ENCODE measurements at regions not wholly inside any gene's neighbourhood (a gene's known extent, or its start where the extent isn't known, plus 50 kb on each side); places are given as distances from the start of the nearest gene placed in this dataset.
"Not testable (repeated sequence)": the region's sequence is repeated elsewhere in the genome, so short reads cannot be mapped to it uniquely, and the experiment has no call there.

DNA sequence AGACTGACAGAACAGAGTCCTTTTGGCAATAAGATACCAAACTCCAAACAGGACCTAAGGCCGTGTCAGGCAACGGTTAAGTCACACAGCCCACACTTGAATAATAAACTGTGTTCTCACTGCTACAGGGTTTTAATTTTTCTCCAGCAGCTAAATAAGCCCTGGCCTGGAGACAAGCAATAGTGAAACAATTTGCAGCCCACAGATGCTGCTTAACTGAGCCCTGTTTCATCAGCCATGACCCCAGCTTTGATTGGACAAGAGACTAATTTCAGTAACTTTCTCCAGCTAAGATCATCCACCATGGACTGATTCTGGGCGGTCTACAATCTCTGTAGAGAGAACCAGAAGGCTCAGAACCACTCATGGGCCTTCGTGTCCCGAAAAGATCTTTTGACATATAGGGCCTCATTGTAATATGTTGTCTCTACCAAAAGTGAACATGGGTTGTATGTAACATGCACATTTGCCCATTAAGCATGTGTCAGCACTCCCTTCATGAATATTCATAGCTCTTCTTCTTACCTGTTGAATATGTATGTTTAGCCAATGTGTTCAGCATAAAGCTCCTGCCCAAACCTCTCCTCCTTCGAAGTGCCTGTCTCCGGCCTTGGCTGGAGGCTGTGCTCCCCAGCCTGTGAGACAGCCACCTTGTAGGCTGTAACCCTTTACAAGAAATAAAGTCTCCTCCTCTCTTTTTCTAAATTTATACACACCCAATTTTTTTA is 223.1 kb upstream of the AKR1E2 start:
- BruUV-seq (replicated peaks): no TSS peak
- H3K4me3 Mint-ChIP-seq (ENCODE audit: low read depth, unreplicated experiment): no peak overlapping the region

DNA sequence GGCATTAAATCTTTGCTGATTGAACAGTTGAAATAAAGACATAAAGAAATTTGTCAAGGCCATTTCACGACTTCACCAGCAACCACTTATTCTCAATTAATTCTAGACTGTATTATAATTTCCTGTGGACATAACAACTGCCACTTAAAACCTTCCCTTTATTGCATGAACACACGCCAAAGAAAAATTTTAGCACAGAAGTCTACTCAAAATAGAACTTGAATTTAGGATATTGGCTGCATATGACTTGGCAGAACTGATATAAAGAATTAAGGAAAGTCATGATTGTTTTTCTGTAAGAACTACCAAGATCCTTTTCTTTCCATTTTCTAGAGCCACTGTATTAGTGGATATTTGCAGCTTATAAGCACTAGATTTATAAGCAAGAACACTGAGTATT is 226.5 kb upstream of the AKR1E2 start:
- CTCF ChIA-PET: no interaction called here
- BruUV-seq (replicated peaks): no TSS peak
- intact Hi-C loops (cut with micrococcal nuclease; ENCODE audit: unreplicated experiment): no loop called here

More for the DNA sequence above, 223.1 kb upstream of the AKR1E2 start:
- no peaks in the 10 kb centered on the region for H3K27me3 Mint-ChIP-seq (ENCODE audit: unreplicated experiment)
- H3K4me1 Mint-ChIP-seq (ENCODE audit: low read depth, unreplicated experiment): no peaks in the 10 kb centered on the region
- H3K36me3 Mint-ChIP-seq (ENCODE audit: insufficient read depth, unreplicated experiment): no peaks in the 10 kb centered on the region
- no peak for DNase-seq
- no peaks in the 10 kb centered on the region for H3K9me3 Mint-ChIP-seq (ENCODE audit: low read depth, unreplicated experiment)
- CTCF ChIA-PET: no interaction called here
- H3K27ac Mint-ChIP-seq (ENCODE audit: unreplicated experiment): no peak overlapping the region
- TF ChIP-seq, protein P1, sequence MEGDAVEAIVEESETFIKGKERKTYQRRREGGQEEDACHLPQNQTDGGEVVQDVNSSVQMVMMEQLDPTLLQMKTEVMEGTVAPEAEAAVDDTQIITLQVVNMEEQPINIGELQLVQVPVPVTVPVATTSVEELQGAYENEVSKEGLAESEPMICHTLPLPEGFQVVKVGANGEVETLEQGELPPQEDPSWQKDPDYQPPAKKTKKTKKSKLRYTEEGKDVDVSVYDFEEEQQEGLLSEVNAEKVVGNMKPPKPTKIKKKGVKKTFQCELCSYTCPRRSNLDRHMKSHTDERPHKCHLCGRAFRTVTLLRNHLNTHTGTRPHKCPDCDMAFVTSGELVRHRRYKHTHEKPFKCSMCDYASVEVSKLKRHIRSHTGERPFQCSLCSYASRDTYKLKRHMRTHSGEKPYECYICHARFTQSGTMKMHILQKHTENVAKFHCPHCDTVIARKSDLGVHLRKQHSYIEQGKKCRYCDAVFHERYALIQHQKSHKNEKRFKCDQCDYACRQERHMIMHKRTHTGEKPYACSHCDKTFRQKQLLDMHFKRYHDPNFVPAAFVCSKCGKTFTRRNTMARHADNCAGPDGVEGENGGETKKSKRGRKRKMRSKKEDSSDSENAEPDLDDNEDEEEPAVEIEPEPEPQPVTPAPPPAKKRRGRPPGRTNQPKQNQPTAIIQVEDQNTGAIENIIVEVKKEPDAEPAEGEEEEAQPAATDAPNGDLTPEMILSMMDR (IDR thresholded peaks at IDR 0.05; ENCODE audit: unreplicated experiment): no peak
- intact Hi-C loops (cut with micrococcal nuclease; ENCODE audit: unreplicated experiment): no loop called here

DNA sequence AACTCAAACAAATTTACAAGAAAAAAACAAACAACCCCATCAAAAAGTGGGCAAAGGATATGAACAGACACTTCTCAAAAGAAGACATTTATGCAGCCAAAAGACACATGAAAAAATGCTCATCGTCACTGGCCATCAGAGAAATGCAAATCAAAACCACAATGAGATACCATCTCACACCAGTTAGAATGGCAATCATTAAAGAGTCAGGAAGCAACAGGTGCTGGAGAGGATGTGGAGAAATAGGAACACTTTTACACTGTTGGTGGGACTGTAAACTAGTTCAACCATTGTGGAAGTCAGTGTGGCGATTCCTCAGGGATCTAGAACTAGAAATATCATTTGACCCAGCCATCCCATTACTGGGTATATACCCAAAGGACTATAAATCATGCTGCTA is 228.1 kb upstream of the AKR1E2 start:
- CTCF ChIA-PET; H3K9me3 Mint-ChIP-seq (ENCODE audit: low read depth, unreplicated experiment); BruUV-seq (replicated peaks); H3K4me3 Mint-ChIP-seq (ENCODE audit: low read depth, unreplicated experiment); H3K27ac Mint-ChIP-seq (ENCODE audit: unreplicated experiment); H3K36me3 Mint-ChIP-seq (ENCODE audit: insufficient read depth, unreplicated experiment); DNase-seq; H3K4me1 Mint-ChIP-seq (ENCODE audit: low read depth, unreplicated experiment); intact Hi-C loops (cut with micrococcal nuclease; ENCODE audit: unreplicated experiment); H3K27me3 Mint-ChIP-seq (ENCODE audit: unreplicated experiment): not testable (repeated sequence)

More for the DNA sequence above, 226.5 kb upstream of the AKR1E2 start:
- no peaks in the 10 kb centered on the region for H3K9me3 Mint-ChIP-seq (ENCODE audit: low read depth, unreplicated experiment)
- TF ChIP-seq, protein P1 (IDR thresholded peaks at IDR 0.05; ENCODE audit: unreplicated experiment): no peak
- DNase-seq: no peak
- H3K27me3 Mint-ChIP-seq (ENCODE audit: unreplicated experiment): no peaks in the 10 kb centered on the region
- H3K27ac Mint-ChIP-seq (ENCODE audit: unreplicated experiment): no peak overlapping the region
- no peaks in the 10 kb centered on the region for H3K4me1 Mint-ChIP-seq (ENCODE audit: low read depth, unreplicated experiment)
- no peak overlapping the region for H3K4me3 Mint-ChIP-seq (ENCODE audit: low read depth, unreplicated experiment)
- H3K36me3 Mint-ChIP-seq (ENCODE audit: insufficient read depth, unreplicated experiment): no peaks in the 10 kb centered on the region

DNA sequence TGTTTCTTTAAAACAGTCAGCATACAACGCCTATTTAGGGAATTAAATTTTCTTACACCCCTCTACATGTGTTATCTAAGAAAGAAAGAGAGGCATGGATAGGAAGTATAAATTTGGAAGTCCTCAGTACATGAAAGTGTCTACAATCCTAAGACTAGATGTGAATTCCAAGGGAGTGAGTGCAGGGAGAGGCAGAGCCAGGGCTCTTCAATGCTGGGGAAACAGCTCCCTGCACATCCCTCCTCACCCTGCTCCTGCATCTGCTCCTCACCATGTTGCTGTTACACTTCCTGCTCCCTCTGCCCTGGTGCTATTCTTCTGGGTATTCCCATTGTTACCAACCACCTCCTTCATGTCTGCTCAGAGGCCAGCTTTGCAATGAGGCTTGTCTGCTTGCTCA is 229.1 kb upstream of the AKR1E2 start:
- DNase-seq: no peak
- no peaks in the 10 kb centered on the region for H3K4me1 Mint-ChIP-seq (ENCODE audit: low read depth, unreplicated experiment)
- H3K36me3 Mint-ChIP-seq (ENCODE audit: insufficient read depth, unreplicated experiment): no peaks in the 10 kb centered on the region
- no peak overlapping the region for H3K4me3 Mint-ChIP-seq (ENCODE audit: low read depth, unreplicated experiment)
- intact Hi-C loops (cut with micrococcal nuclease; ENCODE audit: unreplicated experiment): no loop called here
- no TSS peak for BruUV-seq (replicated peaks)
- no peaks in the 10 kb centered on the region for H3K9me3 Mint-ChIP-seq (ENCODE audit: low read depth, unreplicated experiment)
- H3K27me3 Mint-ChIP-seq (ENCODE audit: unreplicated experiment): no peaks in the 10 kb centered on the region
- H3K27ac Mint-ChIP-seq (ENCODE audit: unreplicated experiment): no peak overlapping the region
- CTCF ChIA-PET: no interaction called here
- TF ChIP-seq, protein P1 (IDR thresholded peaks at IDR 0.05; ENCODE audit: unreplicated experiment): no peak

DNA sequence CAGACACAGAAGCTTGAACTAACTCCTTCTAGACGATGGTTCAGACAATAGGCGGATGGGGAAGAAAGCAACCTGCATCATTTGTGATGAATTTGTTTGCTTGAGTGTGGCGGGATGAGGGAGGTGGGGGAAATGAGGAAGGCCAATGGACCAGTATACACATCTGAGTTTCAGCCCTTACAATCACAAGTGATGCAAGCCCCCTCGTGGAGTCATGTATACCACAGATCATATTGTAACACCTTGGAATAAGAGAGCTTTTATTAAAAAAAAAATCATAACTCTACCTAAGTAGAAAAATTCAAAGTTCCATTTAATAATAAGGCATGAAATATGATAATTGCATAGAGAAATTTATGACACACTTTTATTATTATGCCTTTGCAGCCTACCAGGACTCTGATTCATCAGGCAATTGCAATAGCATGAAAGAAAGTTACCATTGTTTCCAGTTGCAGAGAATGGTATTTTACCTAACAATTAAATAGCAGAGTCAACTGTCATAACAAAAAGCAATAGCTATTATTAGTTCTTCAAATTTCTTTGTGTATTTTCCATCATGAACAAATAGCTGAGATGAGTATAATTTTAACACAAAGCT is 230.2 kb upstream of the AKR1E2 start:
- Mint-ChIP-seq H3K27me3 (ENCODE audit: unreplicated experiment) (no peaks in the 10 kb centered on the region), H3K4me3 (ENCODE audit: low read depth, unreplicated experiment) (no peak overlapping the region), H3K36me3 (ENCODE audit: insufficient read depth, unreplicated experiment) (no peaks in the 10 kb centered on the region), H3K27ac (ENCODE audit: unreplicated experiment) (no peak overlapping the region), H3K9me3 (ENCODE audit: low read depth, unreplicated experiment) (no peaks in the 10 kb centered on the region), H3K4me1 (ENCODE audit: low read depth, unreplicated experiment) (no peaks in the 10 kb centered on the region)
- TF ChIP-seq, protein P1 (IDR thresholded peaks at IDR 0.05; ENCODE audit: unreplicated experiment): no peak
- BruUV-seq (replicated peaks): no TSS peak
- CTCF ChIA-PET: no interaction called here
- no peak for DNase-seq
- intact Hi-C loops (cut with micrococcal nuclease; ENCODE audit: unreplicated experiment): no loop called here

Data from Calu3 (cell line).